Stimulated activated CD8-positive, alpha-beta memory T cell treated with anti-CD3 and anti-CD28 coated beads, Interleukin-2, amount 100 ng/mL, for 48 hours (primary cell): ENCODE measurements at regions not wholly inside any gene's neighbourhood (a gene's known extent, or its start where the extent isn't known, plus 50 kb on each side); places are given as distances from the start of the nearest gene placed in this dataset.
"Not testable (repeated sequence)": the region's sequence is repeated elsewhere in the genome, so short reads cannot be mapped to it uniquely, and the experiment has no call there.

Source experiments
- DNase-seq, 2 donors: peaks; one replicate each; pipeline ENCODE4 v3.0.0-alpha.2; 2020; ENCODE audit warnings: low read depth in 2 of 2

- no peak for DNase-seq
Measured at GRCh38 chr4:79551555-79551954, 143.5 kb upstream of the GK2 start.

DNA sequence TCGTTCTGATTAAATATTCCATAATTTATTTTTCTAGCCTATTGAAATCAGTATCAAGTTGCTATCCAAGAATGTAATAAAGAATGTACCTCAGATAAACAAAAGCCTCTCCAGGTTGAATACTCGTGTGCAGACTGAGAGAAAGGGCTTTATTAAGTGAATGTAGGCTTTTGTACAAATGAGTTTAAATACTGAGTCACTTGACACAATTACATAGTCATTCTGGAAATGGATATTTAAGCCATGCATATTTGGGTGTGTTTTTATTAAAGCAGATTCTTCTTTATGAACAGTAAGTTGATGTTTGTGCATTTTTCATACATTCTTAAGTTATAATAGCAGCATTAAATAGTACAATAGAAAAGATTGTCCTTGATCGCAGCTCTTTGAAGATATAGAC is 139.8 kb upstream of the GK2 start:
- DNase-seq, result no peak

- not testable (repeated sequence) for DNase-seq
Measured at GRCh38 chr4:79545292-79545691, 137.3 kb upstream of the GK2 start.

- DNase-seq, result no peak
Measured at GRCh38 chr4:79540143-79540542, 132.1 kb upstream of the GK2 start.

DNA sequence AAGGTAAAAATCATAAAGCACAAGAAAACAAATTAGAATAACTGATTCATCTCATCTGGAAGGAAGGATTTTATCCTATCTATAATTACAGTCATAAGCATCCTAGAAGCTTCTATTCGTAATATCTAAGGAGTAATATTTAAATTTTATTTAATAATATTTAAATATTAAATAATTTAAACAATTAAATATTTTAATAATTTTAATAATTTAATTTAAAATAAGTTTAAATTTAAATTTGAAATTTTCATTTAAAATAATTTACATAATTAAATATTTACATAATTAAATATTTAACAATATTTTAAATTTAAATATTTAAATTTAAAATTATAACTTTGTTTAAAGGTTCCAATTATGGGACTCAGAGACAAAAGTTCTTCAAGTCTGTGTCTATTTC is 127.5 kb upstream of the GK2 start:
- no peak for DNase-seq

DNA sequence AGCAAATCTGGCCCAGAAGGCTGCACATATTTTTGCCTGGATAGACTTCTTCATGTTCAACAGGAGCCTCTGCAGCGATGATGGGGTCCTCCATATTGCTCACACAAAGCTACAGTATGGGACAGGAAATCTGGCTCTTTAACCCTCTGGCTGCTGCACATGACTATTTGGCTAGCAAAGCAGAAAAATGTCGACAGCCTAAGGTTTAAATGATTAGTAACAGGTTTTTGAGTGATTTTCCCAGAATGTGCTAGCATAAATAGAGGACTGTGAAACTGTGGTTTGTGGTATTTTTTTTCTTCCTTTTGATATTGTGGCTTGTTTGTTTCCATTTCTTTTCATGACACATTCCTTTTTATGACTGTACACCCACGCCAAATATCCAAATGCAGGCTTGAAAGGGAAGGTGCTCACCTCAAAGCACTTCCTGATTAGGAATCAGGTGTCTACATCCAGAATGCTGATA is 120.2 kb upstream of the GK2 start:
- no peak for DNase-seq

DNA sequence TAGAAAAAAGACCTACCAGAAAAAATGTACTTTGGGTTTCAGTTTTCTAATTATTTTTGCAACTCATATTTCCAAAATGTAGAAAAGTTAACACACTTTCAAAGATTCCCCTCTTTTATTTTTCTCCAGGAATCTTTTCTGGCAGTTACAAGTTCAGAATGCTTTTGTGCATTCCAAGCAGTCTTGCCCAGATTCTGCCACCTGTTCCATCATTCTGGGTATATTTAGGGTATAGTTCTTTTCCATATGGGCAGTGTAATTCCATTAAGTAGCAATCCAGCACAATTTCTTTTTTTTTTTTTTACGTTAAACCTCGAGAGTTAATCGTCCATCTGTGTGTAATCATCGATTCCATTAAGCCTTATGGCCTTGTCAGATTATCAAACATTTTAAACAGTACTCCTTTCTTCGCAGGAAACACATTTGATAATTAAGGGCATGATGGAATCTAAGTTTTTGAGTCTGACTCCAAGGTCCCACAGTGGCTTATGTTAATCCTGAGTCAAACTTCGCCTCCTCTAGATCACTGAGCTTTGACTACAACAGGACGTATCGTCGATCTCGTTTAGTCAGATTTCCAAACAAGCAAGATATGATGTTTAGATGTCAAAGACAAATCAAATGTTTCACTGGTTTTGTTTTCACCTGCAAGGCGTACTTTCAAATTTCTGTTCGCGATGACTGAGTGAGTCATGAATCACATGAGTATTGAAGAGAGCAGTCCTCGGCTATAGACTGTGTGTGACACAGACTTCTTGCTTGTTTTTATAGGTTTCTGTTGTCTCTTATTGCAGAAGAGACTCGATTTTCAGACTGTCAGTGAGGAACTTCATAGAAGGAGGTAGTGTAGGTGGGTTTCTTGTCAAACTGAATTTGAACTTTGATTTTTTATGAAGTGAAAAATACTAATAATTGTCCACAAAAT is 118.9 kb upstream of the GK2 start:
- no peak for DNase-seq

GRCh38 chr4:79516114-79516513 is 108.1 kb upstream of the GK2 start:
- no peak for DNase-seq

GRCh38 chr4:79514621-79515329 is 106.7 kb upstream of the GK2 start:
- DNase-seq, result no peak

DNA sequence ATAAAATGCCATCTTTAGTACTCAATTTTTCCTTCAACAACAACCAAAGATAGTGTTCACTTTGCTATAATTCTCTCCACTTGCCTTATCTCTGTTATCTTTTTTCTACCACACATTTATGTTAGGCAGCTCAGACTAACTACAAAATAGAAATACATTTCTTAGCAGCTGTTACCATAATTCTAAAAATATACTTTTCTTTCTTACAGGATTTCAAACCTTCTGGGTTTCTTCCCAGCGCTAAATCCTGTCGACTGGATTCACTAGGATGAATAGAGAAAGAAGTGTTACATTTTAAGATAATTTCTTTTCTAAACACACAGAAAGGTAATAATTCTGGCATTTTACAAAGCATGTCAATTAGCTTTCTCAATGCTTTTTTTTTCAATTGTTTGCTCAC is 105.5 kb upstream of the GK2 start:
- DNase-seq, result no peak

- no peak for DNase-seq
Measured at GRCh38 chr4:79512363-79512762, 104.3 kb upstream of the GK2 start.

GRCh38 chr4:79502081-79502480 is 94.1 kb upstream of the GK2 start:
- no peak for DNase-seq

- no peak for DNase-seq
Measured at GRCh38 chr4:79498282-79498681, 90.3 kb upstream of the GK2 start.

DNA sequence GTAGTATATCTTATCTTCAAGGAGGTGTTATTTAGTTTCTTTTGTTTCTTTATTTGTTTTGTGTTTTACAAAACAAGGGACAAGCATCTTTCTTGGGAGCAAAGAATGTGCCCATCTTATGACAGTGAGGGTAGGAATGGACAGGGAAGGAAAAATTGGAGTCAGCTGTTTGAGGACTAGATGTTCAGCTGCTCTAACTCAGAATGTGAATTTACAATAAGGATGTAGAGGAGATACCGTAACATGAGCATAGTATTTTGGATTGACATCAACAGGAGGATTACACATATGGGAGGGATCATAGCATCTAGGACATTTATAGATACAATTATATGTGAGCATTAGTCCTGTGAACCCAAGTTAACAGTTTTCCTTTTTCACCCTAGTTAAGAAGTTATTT is 89.0 kb upstream of the GK2 start:
- no peak for DNase-seq

DNA sequence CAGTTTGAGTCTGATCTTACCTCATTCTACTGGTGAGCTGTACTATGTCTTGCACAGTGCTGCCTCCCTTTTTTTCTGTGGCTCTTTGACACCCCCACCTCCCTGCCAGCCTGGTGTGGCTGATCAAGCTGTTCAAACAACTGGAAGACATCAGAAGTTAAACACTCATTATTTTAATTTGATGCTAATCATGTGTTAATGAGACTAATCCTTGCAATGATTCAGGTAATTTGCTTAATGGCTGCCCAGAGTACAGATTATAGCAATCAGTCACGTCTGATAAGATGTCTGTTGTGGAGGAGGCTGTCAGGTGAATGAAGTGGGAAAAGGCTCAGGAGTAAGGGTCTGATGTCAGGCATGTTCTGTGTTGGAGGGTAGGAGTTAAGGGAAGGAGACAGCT is 87.4 kb upstream of the GK2 start:
- no peak for DNase-seq

DNA sequence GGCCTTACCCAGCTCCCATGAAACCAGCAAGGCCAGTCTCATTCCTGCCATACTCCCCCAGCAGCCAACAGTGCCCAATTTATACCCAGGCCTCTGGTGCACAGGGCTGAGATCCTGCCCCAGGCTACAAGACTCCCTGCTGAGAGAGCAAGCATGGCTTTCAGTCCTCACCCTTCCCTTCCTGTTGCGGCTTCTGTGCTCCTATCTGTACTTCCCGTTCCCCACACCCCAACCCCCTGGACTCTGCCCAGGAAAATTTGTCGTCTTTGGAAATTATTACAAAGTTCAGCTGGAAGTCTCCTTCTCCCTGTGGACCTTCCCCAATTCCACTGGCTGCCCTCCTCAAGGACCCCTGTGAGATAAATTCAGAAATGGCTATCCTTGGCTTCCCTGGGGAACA is 84.1 kb upstream of the GK2 start:
- DNase-seq, result no peak

GRCh38 chr4:79489506-79489905 is 81.5 kb upstream of the GK2 start:
- no peak for DNase-seq

DNA sequence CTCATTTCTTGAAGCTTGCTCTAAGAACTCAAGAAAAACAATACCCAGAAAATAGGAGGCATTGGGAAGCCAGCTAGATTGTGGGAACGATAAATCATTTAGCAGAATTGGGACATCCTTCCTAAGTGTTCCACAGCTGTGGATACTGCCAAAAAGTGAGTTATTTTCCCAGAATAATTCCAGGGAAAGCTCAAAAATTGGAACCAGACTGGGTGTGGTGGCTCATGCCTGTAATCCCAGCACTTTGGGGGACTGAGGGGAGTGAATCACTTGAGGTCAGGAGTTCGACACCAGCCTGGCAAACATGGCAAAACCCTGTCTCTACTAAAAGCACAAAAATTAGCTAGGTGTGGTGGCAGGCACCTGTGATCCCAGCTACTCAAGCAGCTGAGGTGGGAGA is 68.2 kb upstream of the GK2 start:
- DNase-seq, result no peak

- no peak for DNase-seq
Measured at GRCh38 chr4:79473439-79473724, 65.4 kb upstream of the GK2 start.

DNA sequence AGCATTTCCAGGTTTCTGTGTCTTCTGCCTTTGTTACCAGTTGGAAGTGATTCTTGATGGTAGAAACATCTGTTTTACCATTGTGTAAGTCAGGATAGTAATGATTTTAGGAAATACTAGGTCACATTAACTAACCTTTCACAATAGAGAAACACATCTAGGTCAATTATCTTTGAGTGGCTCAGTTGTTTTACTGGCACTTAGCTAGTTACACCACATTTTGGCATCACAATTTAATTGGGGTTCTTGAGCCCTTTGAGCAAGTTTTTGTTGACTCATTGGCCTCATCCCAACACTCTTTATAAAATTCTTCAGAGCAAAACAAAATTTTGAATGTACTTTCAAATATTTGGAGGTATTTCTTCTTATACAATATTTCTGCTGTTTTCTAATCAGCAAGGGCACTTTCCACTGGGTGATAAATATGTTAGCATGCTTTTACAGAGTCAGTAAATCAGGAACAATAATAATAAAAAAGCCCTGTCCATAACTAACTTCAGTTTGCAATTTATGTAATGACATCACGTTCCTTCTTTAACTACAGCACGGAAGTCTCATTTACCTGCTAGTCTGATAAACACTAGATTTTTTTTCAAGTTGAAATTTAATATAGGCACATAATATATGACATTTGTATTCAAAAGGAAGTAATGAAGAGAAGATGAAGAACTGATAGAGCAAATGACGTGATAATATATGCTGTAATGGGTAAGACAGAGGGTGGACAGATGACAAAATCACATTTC is 64.8 kb upstream of the GK2 start:
- no peak for DNase-seq

DNA sequence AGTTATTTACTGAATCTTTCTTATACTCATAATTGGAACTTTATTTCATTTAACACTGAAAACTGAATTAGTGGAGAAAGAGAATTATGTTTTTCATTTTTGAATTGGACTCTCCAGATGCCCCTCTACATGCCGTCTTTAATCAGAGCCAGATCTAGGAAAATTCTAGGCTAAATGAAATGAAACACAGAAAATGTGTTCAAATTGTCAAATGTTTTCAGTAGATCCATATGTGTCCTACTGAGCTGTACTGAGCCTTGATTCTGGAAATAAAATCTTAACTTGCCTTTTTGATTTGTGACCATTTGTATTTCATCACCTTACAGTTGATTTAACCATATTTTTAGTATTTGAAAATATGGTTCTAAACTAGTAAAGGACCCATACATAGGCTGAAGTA is 64.0 kb upstream of the GK2 start:
- no peak for DNase-seq

DNA sequence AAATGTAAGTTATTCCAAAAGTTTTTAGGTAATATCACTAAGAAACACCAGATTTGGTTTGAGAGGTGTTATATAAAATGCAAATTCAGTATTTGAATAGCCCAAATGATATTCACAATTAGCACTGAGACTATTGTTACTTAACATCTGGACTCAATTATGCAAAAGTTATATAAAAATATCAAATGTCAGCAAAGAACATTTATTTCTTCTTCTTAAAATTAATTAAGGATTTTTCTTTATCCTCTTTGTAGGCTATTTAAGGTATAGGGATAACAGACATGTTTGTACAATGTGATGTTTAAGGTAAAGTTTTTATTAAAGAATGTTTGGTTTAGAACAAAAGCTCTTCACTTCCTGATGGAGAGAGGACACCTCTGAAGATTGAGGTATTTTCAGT is 63.3 kb upstream of the GK2 start:
- DNase-seq, result no peak
